CD14-positive monocyte (primary cell): ENCODE measurements at regions not wholly inside any gene's neighbourhood (a gene's known extent, or its start where the extent isn't known, plus 50 kb on each side); places are given as distances from the start of the nearest gene placed in this dataset.

ENCODE experiments used
- DNase-seq, 3 donors: peaks; one replicate each; pipeline ENCODE4 v3.0.0-alpha.2; 2011 to 2022
- H2AFZ ChIP-seq: 2 replicates; pipeline ENCODE4 v1.6.0; 2012; ENCODE audit warnings: mild to moderate bottlenecking, low read depth, low read length, inconsistent platforms; ENCODE audit not compliant: insufficient read depth, poor library complexity, severe bottlenecking
- H3K27ac ChIP-seq, 2 donors: 1 replicate in 1 of 2; 2 replicates in 1 of 2; pipeline ENCODE4 v1.5.1; 2012 to 2013; ENCODE audit warnings: low read length in 2 of 2, control low read depth in 1 of 2, inconsistent platforms in 1 of 2, low read depth in 1 of 2, mild to moderate bottlenecking in 1 of 2
- H3K27me3 ChIP-seq, 2 donors: one replicate each; pipeline versions ENCODE4 v1.6.0 to v1.6.1; 2011 to 2013; ENCODE audit warnings: low read length in 2 of 2; ENCODE audit not compliant: control insufficient read depth in 2 of 2, insufficient read depth in 2 of 2
- H3K36me3 ChIP-seq, 2 donors: replicated peaks in 1 of 2; 1 replicate in 1 of 2; 2 replicates in 1 of 2; pipeline versions ENCODE4 v1.5.1 to v1.6.1; 2012 to 2013; ENCODE audit warnings: low read length in 2 of 2, control low read depth in 1 of 2, inconsistent platforms in 1 of 2, mild to moderate bottlenecking in 1 of 2; ENCODE audit not compliant: insufficient read depth in 2 of 2, control insufficient read depth in 1 of 2
- H3K4me1 ChIP-seq, 2 donors: 1 replicate in 1 of 2; 2 replicates in 1 of 2; pipeline versions ENCODE4 v1.5.1 to v1.6.1; 2012 to 2013; ENCODE audit warnings: low read length in 2 of 2, control low read depth in 1 of 2, inconsistent platforms in 1 of 2, mild to moderate bottlenecking in 1 of 2, moderate library complexity in 1 of 2; ENCODE audit not compliant: insufficient read depth in 2 of 2, control insufficient read depth in 1 of 2
- H3K4me2 ChIP-seq: replicated peaks from 2 replicates; pipeline ENCODE3; 2012; ENCODE audit warnings: low read length, moderate library complexity, mild to moderate bottlenecking; ENCODE audit not compliant: poor library complexity, severe bottlenecking; ENCODE audit errors: extremely low read depth
- H3K4me3 ChIP-seq, 3 experiments: fragments of 200-600 bp in 1 of 3; sonication (generic) in 1 of 3; replicated peaks in 1 of 3; 1 replicate in 2 of 3; 2 replicates in 1 of 3; pipeline ENCODE4 v1.5.1; 2011 to 2013; ENCODE audit warnings: low read length in 3 of 3, mild to moderate bottlenecking in 3 of 3, control low read depth in 2 of 3, low read depth in 2 of 3, inconsistent platforms in 1 of 3, moderate library complexity in 1 of 3
- H3K79me2 ChIP-seq: 2 replicates; pipeline ENCODE4 v1.6.0; 2012; ENCODE audit warnings: mild to moderate bottlenecking, control low read depth, inconsistent platforms, low read length, moderate library complexity; ENCODE audit not compliant: insufficient read depth
- H3K9ac ChIP-seq: 2 replicates; pipeline ENCODE4 v1.6.0; 2017; ENCODE audit warnings: low read length, mild to moderate bottlenecking; ENCODE audit not compliant: insufficient read depth, poor library complexity, severe bottlenecking
- H3K9me3 ChIP-seq, 2 donors: replicated peaks in 1 of 2; 1 replicate in 1 of 2; 2 replicates in 1 of 2; pipeline versions ENCODE4 v1.5.1 to v1.6.1; 2012 to 2013; ENCODE audit warnings: low read length in 2 of 2, control low read depth in 1 of 2; ENCODE audit not compliant: control insufficient read depth in 1 of 2, insufficient read depth in 1 of 2
- H4K20me1 ChIP-seq: 2 replicates; pipeline ENCODE4 v1.6.0; 2012; ENCODE audit warnings: mild to moderate bottlenecking, low read length, control low read depth, moderate library complexity; ENCODE audit not compliant: insufficient read depth
- H3K27ac Mint-ChIP-seq, 7 donors: one replicate each; pipeline ENCODE4 v1.8.0; 2020; ENCODE audit warnings: mild to moderate bottlenecking in 7 of 7, mixed read lengths in 7 of 7, moderate library complexity in 6 of 7, inconsistent platforms in 2 of 7
- H3K27me3 Mint-ChIP-seq, 3 donors: one replicate each; pipeline ENCODE4 v1.8.0; 2021 to 2022; ENCODE audit warnings: low read depth in 3 of 3, mild to moderate bottlenecking in 3 of 3, mixed read lengths in 3 of 3, moderate library complexity in 3 of 3, inconsistent platforms in 1 of 3
- H3K36me3 Mint-ChIP-seq, 2 donors: one replicate each; pipeline ENCODE4 v1.8.0; 2020; ENCODE audit warnings: mixed read lengths in 2 of 2, inconsistent platforms in 1 of 2, mild to moderate bottlenecking in 1 of 2
- H3K4me1 Mint-ChIP-seq: one replicate; pipeline ENCODE4 v1.8.0; 2020; ENCODE audit warnings: mild to moderate bottlenecking, mixed read lengths
- H3K4me3 Mint-ChIP-seq, 2 donors: one replicate each; pipeline ENCODE4 v1.8.0; 2020; ENCODE audit warnings: mild to moderate bottlenecking in 2 of 2, mixed read lengths in 2 of 2, moderate library complexity in 1 of 2
- H3K9me3 Mint-ChIP-seq, 7 donors: one replicate each; pipeline ENCODE4 v1.8.0; 2020 to 2022; ENCODE audit warnings: mixed read lengths in 7 of 7, mild to moderate bottlenecking in 6 of 7, moderate library complexity in 6 of 7, inconsistent platforms in 2 of 7
- WGBS: methylation state at CpG from one replicate; pipeline ENCODE4 v1.1.5; 2013; ENCODE audit warnings: missing lambda C conversion rate; ENCODE audit not compliant: insufficient coverage; 5-methylcytosine and 5-hydroxymethylcytosine counted together
- intact Hi-C, 2 donors: fragments of 100-400 bp; cut with micrococcal nuclease; formaldehyde crosslinking; loops; one replicate each; pipeline versions ENCODE4 v1.15.0 to v1.15.1; 2023
- TF ChIP-seq, protein P1 (sequence below): fragments of 200-600 bp; IDR thresholded peaks from one replicate; pipeline ENCODE4 v1.8.0; 2022; ENCODE audit warnings: antibody characterized with exemption, mild to moderate bottlenecking

DNA sequence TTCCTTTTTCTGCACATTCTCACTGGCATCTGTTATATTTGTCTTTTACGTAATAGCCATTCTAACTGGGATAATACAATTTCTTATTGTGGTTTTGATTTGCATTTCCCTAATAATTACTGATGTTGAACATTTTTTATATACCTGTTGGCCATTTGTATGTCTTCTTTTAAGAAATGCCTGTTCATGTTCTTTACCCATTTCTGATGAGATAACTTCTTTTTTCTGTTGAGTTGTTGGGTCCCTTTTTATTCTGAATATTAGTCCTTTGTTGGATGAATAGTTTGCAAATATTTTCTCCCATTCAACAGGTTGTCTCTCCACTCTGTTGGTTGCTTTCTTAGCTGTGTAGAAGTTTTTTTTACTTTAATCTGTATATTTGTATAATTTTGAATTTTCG, 147.7 kb upstream of the TRPC4 start:
- Histone ChIP-seq H3K79me2 (no peaks in the 10 kb centered on the region), H4K20me1 (no peaks in the 10 kb centered on the region), H3K9ac (no peak overlapping the region), H3K4me2 (no peak overlapping the region), H3K9me3 (peaks cover 0 to 5% of the 10 kb centered on the region in 2 donors), H3K36me3 (no peaks in the 10 kb centered on the region), H3K4me3 (no peak overlapping the region), H2AFZ (no peak overlapping the region), H3K27ac (no peak overlapping the region), H3K27me3 (no peaks in the 10 kb centered on the region), H3K4me1 (no peaks in the 10 kb centered on the region)
- no peak overlapping the region for H3K4me3 Mint-ChIP-seq
- TF ChIP-seq, protein P1, sequence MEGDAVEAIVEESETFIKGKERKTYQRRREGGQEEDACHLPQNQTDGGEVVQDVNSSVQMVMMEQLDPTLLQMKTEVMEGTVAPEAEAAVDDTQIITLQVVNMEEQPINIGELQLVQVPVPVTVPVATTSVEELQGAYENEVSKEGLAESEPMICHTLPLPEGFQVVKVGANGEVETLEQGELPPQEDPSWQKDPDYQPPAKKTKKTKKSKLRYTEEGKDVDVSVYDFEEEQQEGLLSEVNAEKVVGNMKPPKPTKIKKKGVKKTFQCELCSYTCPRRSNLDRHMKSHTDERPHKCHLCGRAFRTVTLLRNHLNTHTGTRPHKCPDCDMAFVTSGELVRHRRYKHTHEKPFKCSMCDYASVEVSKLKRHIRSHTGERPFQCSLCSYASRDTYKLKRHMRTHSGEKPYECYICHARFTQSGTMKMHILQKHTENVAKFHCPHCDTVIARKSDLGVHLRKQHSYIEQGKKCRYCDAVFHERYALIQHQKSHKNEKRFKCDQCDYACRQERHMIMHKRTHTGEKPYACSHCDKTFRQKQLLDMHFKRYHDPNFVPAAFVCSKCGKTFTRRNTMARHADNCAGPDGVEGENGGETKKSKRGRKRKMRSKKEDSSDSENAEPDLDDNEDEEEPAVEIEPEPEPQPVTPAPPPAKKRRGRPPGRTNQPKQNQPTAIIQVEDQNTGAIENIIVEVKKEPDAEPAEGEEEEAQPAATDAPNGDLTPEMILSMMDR = no peak
- no peak for DNase-seq
- peaks cover 4 to 16% (median 12%) of the 10 kb centered on the region in 7 donors for H3K9me3 Mint-ChIP-seq
- no peaks in the 10 kb centered on the region for H3K27me3 Mint-ChIP-seq
- intact Hi-C loops = no loop called here
- H3K27ac Mint-ChIP-seq = no peak overlapping the region
- no peaks in the 10 kb centered on the region for H3K36me3 Mint-ChIP-seq
- H3K4me1 Mint-ChIP-seq = no peaks in the 10 kb centered on the region
- no CpG with 5 or more reads among the region's 2 CpGs for WGBS

- no peak overlapping the region for H3K27ac Mint-ChIP-seq
- Histone ChIP-seq H3K36me3 (no peaks in the 10 kb centered on the region), H2AFZ (no peak overlapping the region), H3K79me2 (no peaks in the 10 kb centered on the region), H3K9me3 (no peaks in the 10 kb centered on the region), H3K9ac (no peak overlapping the region), H4K20me1 (no peaks in the 10 kb centered on the region), H3K27me3 (no peaks in the 10 kb centered on the region), H3K27ac (no peak overlapping the region), H3K4me1 (no peaks in the 10 kb centered on the region), H3K4me2 (no peak overlapping the region), H3K4me3 (no peak overlapping the region)
- H3K9me3 Mint-ChIP-seq = peaks cover 0 to 8% (median 2%) of the 10 kb centered on the region in 7 donors
- TF ChIP-seq, protein P1 = no peak
- no peaks in the 10 kb centered on the region for H3K36me3 Mint-ChIP-seq
- H3K4me3 Mint-ChIP-seq = no peak overlapping the region
- DNase-seq = no peak
- intact Hi-C loops = no loop called here
- no CpG with 5 or more reads among the region's 1 CpG for WGBS
- H3K27me3 Mint-ChIP-seq = no peaks in the 10 kb centered on the region
- H3K4me1 Mint-ChIP-seq = no peaks in the 10 kb centered on the region
These were observed 144.1 kb upstream of the TRPC4 start for GRCh38 chr13:38013676-38014075.
